Breast epithelium (tissue), 3 donors: ENCODE measurements at regions not wholly inside any gene's neighbourhood (a gene's known extent, or its start where the extent isn't known, plus 50 kb on each side); places are given as distances from the start of the nearest gene placed in this dataset.

Experiments
- POLR2A ChIP-seq: fragments of 450-650 bp; IDR thresholded peaks from one replicate; pipeline ENCODE4 v1.6.1; 2016; ENCODE audit warnings: antibody characterized with exemption, mild to moderate bottlenecking, moderate library complexity
- TF ChIP-seq, protein P1 (sequence below), 3 donors: fragments of 450-650 bp; IDR thresholded peaks; one replicate each; pipeline ENCODE4 v1.5.1; 2016 to 2017; ENCODE audit warnings: antibody characterized with exemption in 3 of 3, mild to moderate bottlenecking in 3 of 3, moderate library complexity in 3 of 3

DNA sequence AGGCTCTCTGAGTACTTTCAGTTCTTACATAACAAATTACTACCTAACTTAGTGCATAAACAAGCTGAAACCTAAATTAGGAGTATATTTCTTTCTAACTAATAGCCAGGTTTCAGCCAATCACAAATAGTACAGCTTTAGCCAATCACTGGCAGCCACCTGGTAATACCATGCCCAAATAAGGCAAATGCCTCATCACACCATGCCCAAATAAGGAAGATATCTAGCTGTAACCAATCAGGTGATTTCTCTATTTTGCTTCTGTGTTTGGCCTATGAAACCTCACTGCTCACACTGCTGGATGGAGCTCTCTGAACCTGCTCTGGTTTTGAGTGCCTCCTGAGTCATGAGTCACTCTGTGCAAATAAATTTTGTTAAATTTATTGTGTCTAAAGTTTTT is 113.5 kb downstream of the DDIT4L start:
- TF ChIP-seq POLR2A: no peak
- TF ChIP-seq, protein P1, sequence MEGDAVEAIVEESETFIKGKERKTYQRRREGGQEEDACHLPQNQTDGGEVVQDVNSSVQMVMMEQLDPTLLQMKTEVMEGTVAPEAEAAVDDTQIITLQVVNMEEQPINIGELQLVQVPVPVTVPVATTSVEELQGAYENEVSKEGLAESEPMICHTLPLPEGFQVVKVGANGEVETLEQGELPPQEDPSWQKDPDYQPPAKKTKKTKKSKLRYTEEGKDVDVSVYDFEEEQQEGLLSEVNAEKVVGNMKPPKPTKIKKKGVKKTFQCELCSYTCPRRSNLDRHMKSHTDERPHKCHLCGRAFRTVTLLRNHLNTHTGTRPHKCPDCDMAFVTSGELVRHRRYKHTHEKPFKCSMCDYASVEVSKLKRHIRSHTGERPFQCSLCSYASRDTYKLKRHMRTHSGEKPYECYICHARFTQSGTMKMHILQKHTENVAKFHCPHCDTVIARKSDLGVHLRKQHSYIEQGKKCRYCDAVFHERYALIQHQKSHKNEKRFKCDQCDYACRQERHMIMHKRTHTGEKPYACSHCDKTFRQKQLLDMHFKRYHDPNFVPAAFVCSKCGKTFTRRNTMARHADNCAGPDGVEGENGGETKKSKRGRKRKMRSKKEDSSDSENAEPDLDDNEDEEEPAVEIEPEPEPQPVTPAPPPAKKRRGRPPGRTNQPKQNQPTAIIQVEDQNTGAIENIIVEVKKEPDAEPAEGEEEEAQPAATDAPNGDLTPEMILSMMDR (IDR thresholded peaks at IDR 0.05): no peak
